ENCODE measurements at regions not wholly inside any gene's neighbourhood (a gene's known extent, or its start where the extent isn't known, plus 50 kb on each side); places are given as distances from the start of the nearest gene placed in this dataset.

GRCh38 chr9:17969232-17969631 is 390.4 kb downstream of the SH3GL2 start:
- no peak for TF ChIP-seq POLR2A (IDR thresholded peaks at IDR 0.05)
- TF ChIP-seq, protein P1, sequence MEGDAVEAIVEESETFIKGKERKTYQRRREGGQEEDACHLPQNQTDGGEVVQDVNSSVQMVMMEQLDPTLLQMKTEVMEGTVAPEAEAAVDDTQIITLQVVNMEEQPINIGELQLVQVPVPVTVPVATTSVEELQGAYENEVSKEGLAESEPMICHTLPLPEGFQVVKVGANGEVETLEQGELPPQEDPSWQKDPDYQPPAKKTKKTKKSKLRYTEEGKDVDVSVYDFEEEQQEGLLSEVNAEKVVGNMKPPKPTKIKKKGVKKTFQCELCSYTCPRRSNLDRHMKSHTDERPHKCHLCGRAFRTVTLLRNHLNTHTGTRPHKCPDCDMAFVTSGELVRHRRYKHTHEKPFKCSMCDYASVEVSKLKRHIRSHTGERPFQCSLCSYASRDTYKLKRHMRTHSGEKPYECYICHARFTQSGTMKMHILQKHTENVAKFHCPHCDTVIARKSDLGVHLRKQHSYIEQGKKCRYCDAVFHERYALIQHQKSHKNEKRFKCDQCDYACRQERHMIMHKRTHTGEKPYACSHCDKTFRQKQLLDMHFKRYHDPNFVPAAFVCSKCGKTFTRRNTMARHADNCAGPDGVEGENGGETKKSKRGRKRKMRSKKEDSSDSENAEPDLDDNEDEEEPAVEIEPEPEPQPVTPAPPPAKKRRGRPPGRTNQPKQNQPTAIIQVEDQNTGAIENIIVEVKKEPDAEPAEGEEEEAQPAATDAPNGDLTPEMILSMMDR (IDR thresholded peaks at IDR 0.05), result no peak
- H3K27me3 ChIP-seq, result no peaks in the 10 kb centered on the region
- no peaks in the 10 kb centered on the region for H3K36me3 ChIP-seq
- H3K9me3 ChIP-seq, result peaks cover 0 to 3% (median 0%) of the 10 kb centered on the region in 4 donors
- DNase-seq (ENCODE audit: low spot score in 2 of 2), result no peak
- H3K27ac ChIP-seq, result no peak overlapping the region
- no peaks in the 10 kb centered on the region for H3K4me1 ChIP-seq
- WGBS, 2 donors, result 2 to 53% methylated on average over 1 of the region's 1 CpG
- no peak overlapping the region for H3K4me3 ChIP-seq

GRCh38 chr9:17970277-17970676 is 391.4 kb downstream of the SH3GL2 start:
- H3K27me3 ChIP-seq, result no peaks in the 10 kb centered on the region
- no peaks in the 10 kb centered on the region for H3K4me1 ChIP-seq
- H3K27ac ChIP-seq, result no peak overlapping the region
- TF ChIP-seq, protein P1 (IDR thresholded peaks at IDR 0.05), result no peak
- no peak for TF ChIP-seq EP300 (IDR thresholded peaks at IDR 0.05)
- no peak for TF ChIP-seq POLR2A (IDR thresholded peaks at IDR 0.05)
- no peak for DNase-seq (ENCODE audit: low spot score in 2 of 2)
- no peak overlapping the region for H3K4me3 ChIP-seq
- no peaks in the 10 kb centered on the region for H3K36me3 ChIP-seq
- peaks cover 0 to 11% (median 0%) of the 10 kb centered on the region in 4 donors for H3K9me3 ChIP-seq

DNA sequence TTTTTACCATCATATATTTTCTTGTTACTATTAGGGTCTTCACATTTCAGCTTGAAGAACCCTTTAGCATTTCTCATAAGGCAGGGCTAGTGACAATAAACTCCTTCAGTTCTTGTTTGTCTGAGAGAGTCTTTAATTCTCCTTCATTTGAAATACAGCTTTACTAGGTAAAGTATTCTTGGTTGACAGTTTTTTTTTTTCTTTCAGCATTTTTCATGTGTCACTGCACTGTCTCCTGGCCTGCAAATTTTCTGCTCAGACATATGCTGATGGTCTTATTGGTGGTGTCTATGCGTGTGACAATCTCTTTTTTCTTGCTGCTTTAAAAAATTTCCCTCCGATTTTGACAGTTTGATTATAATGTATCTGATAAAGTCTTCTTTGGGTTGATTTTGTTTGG is 399.9 kb downstream of the SH3GL2 start:
- H3K9me3 ChIP-seq, result peaks cover 0 to 67% (median 7%) of the 10 kb centered on the region in 4 donors
- WGBS, 2 donors, result 91 to 95% methylated on average over 2 of the region's 2 CpGs

GRCh38 chr9:17986595-17986994 is 407.7 kb downstream of the SH3GL2 start:
- no peak overlapping the region for H3K27ac ChIP-seq
- DNase-seq (ENCODE audit: low spot score in 2 of 2), result no peak
- H3K4me3 ChIP-seq, result no peak overlapping the region
- no peaks in the 10 kb centered on the region for H3K4me1 ChIP-seq
- TF ChIP-seq EP300 (IDR thresholded peaks at IDR 0.05) (no peak), POLR2A (IDR thresholded peaks at IDR 0.05) (no peak)
- TF ChIP-seq, protein P1 (IDR thresholded peaks at IDR 0.05), result no peak
- peaks cover 0 to 6% (median 0%) of the 10 kb centered on the region in 4 donors for H3K9me3 ChIP-seq
- no peaks in the 10 kb centered on the region for H3K36me3 ChIP-seq
- H3K27me3 ChIP-seq, result no peaks in the 10 kb centered on the region

More for the DNA sequence above, 399.9 kb downstream of the SH3GL2 start:
- TF ChIP-seq, protein P1 (IDR thresholded peaks at IDR 0.05), result no peak
- TF ChIP-seq POLR2A (IDR thresholded peaks at IDR 0.05), result no peak
- H3K27me3 ChIP-seq, result no peaks in the 10 kb centered on the region
- no peaks in the 10 kb centered on the region for H3K4me1 ChIP-seq
- H3K36me3 ChIP-seq, result no peaks in the 10 kb centered on the region
- H3K27ac ChIP-seq, result no peak overlapping the region
- no peak overlapping the region for H3K4me3 ChIP-seq
- no peak for DNase-seq (ENCODE audit: low spot score in 2 of 2)

DNA sequence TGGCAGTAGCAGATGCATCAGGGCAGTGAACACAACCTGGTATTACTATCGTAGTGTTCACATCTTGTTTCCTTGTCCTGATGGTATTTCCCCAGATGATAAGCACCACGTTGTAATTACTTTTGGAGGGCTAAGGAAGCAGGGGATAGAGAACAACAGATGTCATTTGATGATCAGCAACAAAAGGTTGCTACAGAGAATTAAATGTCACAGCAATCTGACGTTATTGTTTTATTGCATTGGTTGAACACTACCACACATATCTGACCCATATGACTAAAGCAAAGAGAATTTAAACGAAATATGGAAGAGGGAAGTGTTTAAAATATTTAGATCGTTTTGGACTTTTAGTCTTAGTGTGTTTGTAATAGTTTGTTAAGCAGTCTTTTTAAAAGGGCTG is 408.3 kb downstream of the SH3GL2 start:
- H3K4me3 ChIP-seq, result no peak overlapping the region
- WGBS, 2 donors, result 35% methylated on average over 5 of the region's 5 CpGs
- peaks cover 0 to 1% (median 0%) of the 10 kb centered on the region in 4 donors for H3K9me3 ChIP-seq
- H3K4me1 ChIP-seq, result no peaks in the 10 kb centered on the region
- H3K27me3 ChIP-seq, result no peaks in the 10 kb centered on the region
- H3K36me3 ChIP-seq, result no peaks in the 10 kb centered on the region
- no peak overlapping the region for H3K27ac ChIP-seq
- DNase-seq (ENCODE audit: low spot score in 2 of 2), result no peak
- no peak for TF ChIP-seq POLR2A (IDR thresholded peaks at IDR 0.05)
- TF ChIP-seq EP300 (IDR thresholded peaks at IDR 0.05), result no peak
- TF ChIP-seq, protein P1 (IDR thresholded peaks at IDR 0.05), result no peak

All from tibial nerve (tissue), 4 donors.